PFSK-1 (cell line): ENCODE measurements at regions not wholly inside any gene's neighbourhood (a gene's known extent, or its start where the extent isn't known, plus 50 kb on each side); places are given as distances from the start of the nearest gene placed in this dataset.

Experiments used
- REST ChIP-seq, 2 experiments: IDR thresholded peaks; 2 replicates each; pipeline versions ENCODE4 v1.6.1 to v1.8.0; 2011 to 2012; ENCODE audit warnings: low read depth in 2 of 2, low read length in 2 of 2, control low read depth in 1 of 2, inconsistent platforms in 1 of 2, mild to moderate bottlenecking in 1 of 2, moderate library complexity in 1 of 2; ENCODE audit not compliant: insufficient read depth in 1 of 2
- SIN3A ChIP-seq: IDR thresholded peaks from 2 replicates; pipeline ENCODE4 v1.6.1; 2012; ENCODE audit warnings: mild to moderate bottlenecking, low read length, moderate library complexity, borderline replicate concordance; ENCODE audit not compliant: insufficient read depth
- TAF1 ChIP-seq: IDR thresholded peaks from 2 replicates; pipeline ENCODE4 v1.6.1; 2012; ENCODE audit warnings: low read length, control low read depth, borderline replicate concordance; ENCODE audit not compliant: insufficient read depth

DNA sequence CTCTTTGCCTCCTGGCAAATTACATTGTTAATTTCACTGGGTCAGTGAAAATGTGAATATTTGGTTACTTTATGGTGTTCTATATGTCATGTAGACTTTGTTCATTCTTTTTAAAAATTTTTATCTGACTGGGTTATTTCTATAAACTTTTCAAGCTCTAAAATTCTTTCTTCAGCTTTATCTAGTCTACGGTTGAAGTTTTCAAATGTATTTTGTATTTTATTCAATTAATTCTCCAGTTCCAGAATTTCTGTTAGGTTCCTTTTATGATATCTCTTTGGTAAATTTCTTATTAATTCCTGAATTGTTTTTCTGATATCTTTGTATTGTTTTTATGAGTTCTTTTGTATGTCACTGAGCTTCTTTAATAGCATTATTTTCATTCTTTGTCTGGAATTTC, 228.1 kb downstream of the LPIN1 start:
- TF ChIP-seq TAF1 (no peak), SIN3A (no peak), REST (IDR thresholded peaks at IDR 0.05; ENCODE audit: insufficient read depth in 1 of 2, low read depth in 2 of 2, low read length in 2 of 2) (no peak)
